ENCODE measurements at regions not wholly inside any gene's neighbourhood (a gene's known extent, or its start where the extent isn't known, plus 50 kb on each side); places are given as distances from the start of the nearest gene placed in this dataset.

DNA sequence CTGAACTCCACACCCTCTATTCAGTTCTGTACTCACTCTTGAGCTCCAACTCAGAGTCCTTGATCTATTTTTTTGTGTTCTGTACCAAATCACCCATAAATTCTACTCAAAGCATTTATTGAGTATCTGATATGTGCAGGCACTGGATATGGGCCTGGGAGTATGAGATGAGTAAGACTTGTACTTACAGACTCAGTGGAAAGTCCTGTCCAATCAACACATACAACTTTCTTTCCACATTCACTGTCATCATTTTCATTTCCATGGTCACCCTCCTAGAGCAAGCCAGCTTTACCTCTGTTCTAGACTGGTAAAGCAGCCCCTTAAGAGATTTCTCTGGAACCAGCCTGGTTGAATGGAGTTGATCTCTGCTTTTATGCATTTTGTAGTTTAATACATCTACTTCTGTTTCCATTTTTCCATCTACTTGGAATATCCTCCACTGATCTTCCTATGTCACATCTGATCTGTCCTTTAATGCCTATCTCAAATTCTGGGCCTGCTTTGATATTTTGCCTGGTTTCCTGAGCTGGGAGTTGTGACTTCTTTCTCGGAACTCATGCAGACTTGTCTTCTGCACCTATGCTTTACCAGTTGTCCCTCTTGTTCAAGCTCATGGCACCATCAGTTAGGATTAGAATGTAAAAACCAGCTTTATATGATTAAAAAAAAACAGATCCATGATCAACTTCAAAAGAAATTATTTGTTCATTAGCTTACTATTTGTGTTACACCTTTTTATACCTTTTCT, 96.9 kb upstream of the GLS start:
- DNase-seq (ENCODE audit: low read depth in 2 of 2): no peak

DNA sequence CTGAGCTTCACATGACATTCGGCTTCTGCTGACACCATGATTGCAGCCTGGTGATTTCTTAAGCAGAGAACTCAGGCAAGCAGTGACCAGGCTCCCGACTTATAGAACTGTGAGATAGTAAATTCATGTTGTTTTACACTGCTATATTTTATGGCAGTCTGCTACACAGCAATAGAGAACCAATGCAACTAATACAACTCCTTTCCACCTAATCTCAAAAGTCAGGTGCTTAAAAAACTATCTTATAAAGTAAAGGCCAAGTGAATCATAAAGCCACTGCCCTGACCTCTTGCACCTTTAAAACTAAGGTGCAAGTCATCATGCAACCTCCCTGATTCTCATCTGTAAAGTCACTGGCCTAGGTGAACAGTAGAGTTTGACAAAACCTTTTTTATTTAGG, 95.3 kb upstream of the GLS start:
- no peak for DNase-seq (ENCODE audit: low read depth in 2 of 2)

DNA sequence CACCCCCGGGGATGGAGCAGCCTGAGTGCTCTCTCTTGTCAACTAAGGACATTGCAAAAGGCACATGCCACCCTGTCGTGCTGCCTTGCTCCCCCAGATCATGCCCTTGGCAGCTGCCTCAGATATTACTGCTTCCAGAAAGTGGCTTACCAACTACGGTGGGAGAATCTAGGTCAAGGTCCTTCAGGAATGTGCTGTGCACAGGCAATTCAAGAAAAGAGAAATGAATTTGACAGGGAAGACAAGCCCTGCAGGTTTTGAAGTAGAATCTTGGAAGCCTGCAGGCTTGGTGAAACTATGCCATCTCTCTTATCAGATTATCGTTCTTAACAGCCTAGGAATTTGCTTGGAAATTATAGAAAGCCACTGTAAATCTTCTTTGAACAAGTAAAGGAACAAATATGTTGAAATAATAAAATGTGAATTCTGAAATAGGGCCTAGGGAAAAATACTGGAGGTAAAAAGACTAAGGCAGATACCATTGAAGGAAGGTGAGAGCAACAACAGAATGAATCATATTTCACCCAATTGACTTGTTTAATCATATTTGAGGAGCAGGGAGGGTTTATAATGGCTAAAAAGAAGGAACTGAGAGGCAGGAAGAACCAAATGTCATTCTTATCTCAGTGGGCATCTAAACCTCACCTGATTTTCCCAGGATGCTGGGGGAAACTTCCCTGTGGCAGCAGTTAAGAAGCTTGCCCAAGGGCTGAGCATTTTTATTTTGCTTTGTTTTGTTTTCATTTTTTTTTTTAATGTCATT, 94.0 kb upstream of the GLS start:
- no peak for DNase-seq (ENCODE audit: low read depth in 2 of 2)

DNA sequence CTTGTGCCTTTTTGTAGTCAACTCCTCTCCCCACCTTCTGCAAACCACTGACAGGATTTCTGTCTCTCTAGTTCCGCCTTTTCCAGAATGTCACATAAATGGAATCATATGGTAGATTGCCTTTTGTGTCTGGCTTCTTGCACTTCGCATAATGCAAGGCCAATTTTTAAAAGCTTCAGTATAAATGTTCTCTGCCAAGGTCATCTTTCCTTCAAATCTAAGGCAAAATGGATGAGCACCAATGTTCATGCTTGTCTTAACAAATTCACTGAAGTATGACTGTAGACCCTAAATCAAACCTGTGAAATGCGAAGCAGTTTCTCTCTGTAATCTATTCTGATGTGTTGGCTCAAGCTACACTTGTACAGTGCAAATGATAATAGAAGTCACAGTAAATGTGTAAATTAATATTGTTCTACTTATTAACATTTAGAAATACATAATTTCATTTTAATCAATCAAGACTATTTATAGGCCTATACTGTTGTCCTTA, 92.8 kb upstream of the GLS start:
- DNase-seq (ENCODE audit: low read depth in 2 of 2): no peak

DNA sequence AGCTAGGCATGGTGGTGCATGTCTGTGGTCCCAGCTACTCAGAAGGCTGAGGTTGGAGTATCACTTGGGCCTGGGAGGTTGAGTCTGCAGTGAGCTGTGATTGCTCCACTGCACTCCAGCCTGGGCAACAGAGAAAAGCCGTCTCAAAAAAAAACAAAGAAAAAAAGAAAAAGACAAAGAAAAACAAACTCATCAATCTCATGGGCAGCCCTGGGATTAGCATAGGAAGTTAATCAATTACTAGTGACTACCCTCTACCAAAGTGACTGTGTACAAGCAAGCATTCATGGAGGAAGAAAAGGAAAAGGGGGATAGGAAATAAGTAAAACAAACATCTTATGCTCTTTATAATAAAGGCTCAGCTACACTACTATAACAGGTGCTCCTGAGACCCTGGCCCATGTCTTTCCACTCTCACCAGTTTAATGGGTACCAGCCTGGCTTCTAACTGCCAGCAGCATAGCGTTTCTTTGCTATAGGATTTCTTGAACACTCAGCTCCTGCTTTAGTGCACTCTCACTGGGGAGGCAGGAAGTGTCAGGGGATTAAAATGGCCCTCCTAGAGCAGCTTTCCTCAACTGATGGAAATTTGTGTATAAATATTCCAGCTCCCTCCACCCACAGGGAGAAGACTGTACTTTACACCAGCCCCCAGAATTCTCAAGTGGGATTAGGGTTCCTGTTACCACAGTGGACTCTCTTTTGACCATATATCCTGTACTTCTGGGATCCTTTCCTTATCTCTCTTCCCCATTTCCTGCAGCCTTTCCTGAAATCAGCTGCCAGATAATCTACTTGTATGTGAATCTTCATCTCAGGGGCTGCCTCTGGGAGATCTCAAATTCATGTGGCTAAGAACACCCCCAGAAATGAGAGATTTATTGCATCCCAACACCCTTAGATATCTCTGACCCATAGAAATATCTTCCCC, 91.3 kb upstream of the GLS start:
- no peak for DNase-seq (ENCODE audit: low read depth in 2 of 2)

DNA sequence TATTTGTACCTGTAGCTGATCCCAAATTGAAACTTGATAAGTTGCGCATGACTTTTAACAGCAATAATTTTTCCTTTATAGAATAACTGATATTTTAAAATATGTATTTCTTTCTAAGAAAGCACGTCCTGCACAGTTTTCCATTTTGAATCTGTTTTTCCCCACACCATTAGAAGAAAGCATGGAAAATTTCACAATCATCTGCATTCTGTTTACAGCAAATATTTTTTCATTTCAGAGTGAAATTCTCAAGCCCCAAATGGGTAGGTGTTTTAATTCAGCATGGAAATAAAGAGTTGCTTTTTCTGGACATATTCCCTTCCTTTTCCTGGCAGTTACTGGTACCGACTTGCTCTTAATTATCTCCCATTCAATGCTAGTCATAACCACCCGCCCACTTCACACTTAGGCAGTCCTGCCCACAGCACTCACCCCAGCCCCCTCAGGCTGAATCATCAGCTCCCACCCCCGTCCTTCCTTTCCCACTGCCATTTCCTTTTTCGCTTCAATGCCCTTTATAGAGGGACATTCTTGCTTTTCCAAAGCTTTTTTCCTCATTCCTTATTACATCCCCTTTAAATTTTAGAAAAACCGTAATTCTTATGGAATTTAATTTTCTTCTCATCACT, 89.2 kb upstream of the GLS start:
- peak; percentile 29 to 49 for DNase-seq (ENCODE audit: low read depth in 2 of 2)

DNA sequence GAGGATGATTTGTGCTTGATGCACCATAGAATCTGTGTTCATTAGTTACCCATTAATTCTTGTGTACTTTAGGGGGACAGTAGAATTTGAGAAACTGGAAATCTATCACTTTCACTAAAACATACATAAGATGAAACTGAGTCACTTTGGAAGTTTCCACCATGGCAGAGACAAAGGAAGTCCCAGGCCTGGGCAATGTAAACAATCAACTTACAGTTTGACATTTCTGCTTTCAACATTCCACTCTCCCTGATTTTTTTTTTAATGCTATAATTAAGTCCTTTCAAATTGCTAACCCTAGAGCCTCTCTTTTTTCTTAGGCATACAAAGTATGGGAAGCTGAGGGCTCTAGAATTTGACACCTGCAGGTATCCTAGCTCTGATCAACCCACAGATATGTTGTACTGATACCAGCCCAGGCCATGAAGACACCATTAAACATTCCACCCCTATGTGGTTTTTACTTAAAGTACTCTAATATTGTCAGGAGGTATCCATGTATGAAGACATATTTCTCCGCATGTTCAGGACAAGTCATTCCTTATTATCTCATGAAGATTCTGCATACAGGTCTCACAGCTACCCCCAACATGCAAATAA, 88.5 kb upstream of the GLS start:
- no peak for DNase-seq (ENCODE audit: low read depth in 2 of 2)

DNA sequence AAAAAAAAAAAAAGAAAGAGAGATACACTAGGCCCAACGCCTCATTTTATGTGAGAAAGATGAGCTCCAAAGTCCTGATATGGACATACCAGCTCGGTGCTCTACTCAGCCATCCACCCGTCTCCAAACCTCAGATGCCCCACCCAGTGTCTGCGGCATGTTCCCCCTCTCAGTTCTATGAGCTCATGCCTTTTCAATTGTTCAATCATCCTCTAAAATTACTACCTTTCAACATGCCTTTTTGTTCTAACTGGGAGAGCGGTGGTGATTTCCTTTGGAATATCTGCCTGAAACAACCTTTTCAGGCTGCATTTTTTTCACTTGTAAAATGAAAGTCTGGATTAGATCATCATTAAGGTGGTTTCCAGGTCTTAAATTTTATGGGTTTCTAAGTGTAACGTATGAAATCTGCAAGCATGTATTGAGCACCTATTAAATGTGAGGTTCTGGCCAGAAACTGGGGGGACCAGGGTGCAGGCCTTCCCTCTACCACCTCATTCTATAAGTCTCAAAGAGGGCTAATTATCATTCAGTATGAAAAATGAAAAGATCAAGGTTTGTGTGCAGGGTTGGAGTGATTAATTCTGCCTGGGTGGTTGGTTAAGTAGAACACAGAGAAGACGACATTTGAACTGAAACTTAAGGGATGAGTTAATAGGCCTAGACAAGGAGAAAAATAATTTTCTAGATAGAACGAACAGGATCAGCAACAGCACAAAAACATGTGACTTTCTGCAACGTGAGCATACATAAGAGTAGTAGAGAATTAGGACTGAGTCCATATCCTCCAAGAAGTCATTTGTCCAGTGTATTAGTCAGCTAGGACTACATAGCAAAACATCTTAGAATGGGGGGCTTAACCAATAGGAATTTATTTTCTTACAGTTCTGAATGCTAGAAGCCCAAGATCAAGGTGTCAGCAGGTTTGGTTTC, 87.4 kb upstream of the GLS start:
- no peak for DNase-seq (ENCODE audit: low read depth in 2 of 2)

DNA sequence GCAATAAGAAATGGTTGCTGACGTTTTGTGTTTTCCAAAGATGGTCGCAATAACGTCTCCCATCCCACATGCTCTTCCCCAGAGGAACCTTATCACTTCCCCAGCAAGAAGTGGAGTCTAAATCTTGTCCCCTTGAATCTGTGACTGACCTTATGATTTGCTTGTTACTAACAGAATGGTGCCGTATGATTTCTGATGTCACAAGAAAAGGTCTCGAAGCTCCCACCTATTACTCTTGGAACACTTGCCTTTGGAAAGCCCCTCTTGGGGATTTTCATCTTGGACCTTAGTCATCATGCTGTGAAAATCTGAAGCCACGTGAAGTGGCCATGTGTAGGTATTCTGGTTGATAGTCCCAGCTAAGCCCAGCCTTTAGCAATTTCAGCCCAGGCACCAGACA, 86.2 kb upstream of the GLS start:
- no peak for DNase-seq (ENCODE audit: low read depth in 2 of 2)

DNA sequence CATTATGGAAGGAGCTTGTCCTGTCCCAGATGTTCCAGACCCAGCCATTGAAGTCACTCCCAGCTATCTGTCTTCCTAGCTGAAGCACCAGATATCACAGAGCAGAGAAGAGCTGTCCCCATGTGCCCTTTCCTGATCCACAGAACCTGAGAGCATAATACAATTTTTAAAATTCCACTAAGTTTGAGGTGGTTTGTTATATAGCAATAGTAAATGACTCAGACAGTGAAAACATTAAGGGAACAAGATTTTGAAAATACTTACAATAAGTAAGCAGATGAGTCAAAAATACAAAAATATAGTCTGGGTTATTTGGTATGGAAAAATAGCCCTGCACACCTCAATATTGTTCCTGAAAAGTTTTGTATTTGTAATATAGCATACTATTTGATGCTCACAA, 85.8 kb upstream of the GLS start:
- no peak for DNase-seq (ENCODE audit: low read depth in 2 of 2)

DNA sequence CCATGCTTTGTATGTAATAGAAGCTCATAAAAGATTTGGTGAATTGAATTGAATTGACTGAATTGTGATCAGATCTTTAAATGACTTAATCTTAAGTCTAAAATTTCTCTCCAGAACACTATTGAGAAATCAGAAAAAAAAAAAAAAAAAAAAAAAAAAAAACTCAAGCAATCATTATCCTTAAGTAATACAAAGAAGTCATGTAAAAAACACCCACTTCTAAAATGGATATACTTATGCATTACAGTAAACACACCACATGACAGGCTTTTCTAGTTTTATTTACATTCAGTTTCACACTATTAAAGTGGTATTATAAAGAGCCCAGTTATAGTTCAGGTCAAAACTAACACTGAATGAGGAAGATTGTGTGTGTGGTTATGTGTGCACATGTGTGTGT, 84.9 kb upstream of the GLS start:
- DNase-seq (ENCODE audit: low read depth in 2 of 2): no peak

DNA sequence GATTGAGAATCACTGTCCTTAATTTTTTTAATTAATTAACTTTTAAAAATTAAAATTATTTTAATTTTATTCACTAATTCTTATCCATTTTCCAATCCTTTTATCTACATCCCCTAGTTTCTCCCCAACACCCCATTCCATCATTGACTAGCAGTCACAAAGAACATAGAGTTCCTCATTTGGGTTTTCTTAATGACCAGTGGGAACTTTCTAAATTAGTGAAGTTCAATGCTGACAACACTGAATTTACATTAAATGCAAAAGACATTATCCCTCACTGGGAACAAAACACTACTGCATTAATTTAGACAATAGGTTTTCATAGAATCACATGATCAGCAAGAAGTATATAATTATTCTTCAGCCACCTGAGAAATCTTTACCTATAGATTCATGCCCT, 80.6 kb upstream of the GLS start:
- DNase-seq (ENCODE audit: low read depth in 2 of 2): no peak

DNA sequence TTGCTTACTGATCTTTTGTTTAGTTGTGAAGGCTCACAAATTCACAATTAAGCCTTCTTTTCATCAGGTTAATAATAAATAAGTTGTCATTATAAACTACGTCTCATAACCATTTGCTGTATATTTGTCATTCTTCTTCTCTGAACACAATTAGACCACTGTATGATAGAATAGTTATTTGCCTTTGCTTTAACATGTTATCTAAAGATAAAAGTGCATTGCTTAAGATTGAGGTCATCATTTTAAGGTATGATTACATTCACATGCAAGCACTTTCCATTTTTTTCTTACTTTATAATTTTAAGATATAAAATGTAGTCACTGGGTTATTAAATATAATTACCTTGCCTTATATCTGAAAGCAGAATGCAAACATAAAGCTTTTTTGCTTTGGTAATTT, 80.1 kb upstream of the GLS start:
- DNase-seq (ENCODE audit: low read depth in 2 of 2): no peak

DNA sequence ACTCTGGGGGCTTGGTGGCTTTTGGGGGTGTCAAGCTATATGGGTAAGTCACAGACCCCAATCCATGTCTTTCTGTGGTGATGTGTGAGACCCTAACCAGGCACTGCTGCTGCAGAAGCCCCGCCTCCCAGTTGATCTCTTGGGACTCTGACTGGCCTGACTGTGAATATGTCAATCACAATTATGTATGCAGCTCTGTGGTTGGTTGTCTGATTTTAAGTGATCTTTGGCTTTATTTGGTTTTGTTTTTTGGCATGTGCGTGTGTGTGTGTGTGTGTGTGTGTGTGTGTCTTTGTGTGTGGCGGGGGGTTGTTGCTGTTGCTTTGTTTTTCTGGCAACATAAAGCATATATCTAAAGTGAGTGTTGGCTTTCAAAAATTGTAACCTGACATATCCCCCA, 78.5 kb upstream of the GLS start:
- no peak for DNase-seq (ENCODE audit: low read depth in 2 of 2)

DNA sequence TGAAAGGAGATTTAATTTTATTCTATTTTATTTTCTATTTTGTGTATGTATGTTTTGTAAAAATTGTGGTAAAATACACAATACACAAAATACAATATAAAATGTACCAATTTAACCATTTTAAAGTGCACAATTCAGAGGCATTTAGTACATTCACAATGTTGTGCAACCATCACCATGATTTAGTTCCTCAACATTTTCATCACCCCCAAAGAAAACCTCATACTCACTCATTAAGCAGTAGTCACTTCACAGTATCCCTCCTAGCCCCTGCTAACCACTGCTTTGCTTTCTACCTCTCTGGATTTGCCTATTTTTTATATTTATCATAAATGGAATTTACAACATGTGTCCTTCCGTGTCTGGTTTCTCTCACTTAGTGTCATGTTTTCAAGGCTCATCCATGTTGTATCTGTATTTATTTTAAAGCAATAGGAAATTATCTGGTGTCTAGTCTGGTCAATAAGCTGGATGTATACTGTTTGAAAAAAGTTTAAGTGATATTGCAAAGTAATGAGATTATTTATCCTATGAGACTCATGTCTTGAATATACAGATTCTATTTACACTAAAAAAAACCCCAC, 77.9 kb upstream of the GLS start:
- no peak for DNase-seq (ENCODE audit: low read depth in 2 of 2)

DNA sequence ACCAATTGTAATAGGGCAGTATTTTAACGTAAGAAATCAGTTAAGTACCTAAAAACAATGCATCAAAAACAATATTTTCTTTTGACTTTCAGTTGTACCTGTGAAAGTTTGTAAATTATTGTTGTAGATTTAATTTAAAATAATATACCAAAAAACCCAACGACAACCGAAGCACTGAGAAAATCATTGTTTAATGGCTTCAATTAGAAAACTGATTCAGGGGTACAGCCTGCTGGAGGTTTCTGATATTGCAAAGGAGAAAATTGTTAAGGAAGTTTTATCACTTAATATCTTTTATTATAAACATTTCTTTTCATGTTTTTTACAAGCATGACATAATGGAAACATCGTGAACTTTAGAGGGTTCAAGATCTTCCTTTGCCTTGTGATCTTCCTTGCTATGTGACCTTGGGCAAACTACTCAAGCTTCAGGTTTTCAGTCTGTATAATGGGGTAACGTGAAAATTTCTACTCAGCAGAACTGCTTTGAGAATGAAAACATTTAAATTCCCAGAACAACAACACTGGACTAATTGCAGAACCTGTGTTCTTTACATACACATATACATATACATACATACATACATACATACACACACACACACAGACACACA, 76.3 kb upstream of the GLS start:
- DNase-seq (ENCODE audit: low read depth in 2 of 2): no peak

DNA sequence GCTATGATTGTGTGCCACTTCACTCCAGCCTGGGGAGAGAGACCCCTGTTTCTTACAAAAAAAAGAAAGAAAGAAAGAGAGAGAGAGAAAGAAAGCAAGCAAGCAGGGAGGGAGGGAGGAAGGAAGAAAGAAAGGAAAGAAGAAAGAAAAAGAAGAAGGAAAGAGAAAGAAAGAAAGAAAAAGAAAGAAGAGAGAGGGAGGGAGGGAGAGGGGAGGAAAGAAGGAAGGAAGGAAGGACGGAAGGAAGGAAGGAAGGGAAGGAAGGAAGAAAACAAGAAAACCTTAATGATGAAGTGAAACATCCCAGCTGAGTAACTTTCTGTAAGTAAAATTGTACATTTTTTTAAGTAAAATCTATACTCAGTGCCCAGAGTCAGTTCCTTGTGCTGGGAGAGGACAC, 75.5 kb upstream of the GLS start:
- DNase-seq (ENCODE audit: low read depth in 2 of 2): no peak

DNA sequence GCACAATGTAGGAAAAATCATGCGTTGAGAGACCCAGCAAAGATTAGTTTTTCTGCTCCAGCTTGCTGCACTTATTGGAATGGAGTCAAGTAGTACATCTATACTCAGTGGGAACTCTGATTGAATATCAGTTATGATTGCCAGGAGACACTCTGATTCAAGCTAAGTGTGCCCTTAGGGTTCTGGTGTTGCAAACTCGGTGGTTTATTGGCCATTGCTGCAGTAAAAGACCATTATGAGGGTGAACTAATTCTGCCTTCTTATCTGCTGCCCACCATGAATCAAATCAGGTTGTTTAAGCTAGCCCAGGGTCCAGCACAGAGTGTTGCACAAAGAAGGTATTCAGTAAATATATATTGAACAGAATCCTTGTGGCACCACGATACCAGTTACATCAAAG, 74.8 kb upstream of the GLS start:
- DNase-seq (ENCODE audit: low read depth in 2 of 2): no peak

DNA sequence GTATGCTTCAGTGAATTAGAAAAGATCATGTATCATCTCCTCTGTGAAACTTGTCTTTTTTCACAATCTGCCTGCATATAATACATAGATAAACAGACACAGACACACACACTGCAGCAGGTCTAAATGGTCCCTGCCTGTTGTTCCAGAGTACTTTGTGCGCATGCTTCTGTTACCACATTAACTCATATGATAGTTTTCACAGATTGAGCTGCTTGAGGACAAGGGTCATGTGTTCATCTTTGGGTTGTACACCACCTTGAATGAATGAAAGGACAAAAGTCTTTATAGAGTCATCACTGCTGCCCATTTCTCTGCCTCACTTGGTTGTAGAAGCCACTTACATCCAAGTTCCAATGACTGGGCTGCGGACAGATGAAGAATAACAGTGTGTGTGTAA, 72.7 kb upstream of the GLS start:
- DNase-seq (ENCODE audit: low read depth in 2 of 2): no peak
